ENCODE measurements at regions not wholly inside any gene's neighbourhood (a gene's known extent, or its start where the extent isn't known, plus 50 kb on each side); places are given as distances from the start of the nearest gene placed in this dataset.

DNA sequence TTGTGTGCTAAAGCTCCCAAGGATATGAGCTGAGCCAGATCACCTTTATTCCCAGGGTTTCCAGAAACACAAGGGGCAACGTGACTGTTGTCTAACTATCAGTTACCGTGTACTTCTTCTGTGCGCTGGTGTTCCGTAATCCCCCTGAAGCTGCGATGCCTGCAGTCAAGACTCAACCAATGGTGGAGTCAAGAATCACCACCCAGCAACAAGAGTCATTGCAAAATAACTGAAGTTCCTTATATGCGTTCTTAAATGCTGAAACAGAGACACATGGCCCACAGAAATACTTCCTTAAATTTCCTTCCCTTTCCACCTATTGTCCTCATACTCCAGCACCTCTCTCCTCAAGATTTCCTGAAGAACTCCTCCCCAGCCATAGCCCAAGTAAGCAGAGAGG is 200.2 kb downstream of the KATNAL1 start:
- Histone ChIP-seq H3K9me3 (no peaks in the 10 kb centered on the region), H3K4me3 (no peak overlapping the region), H3K4me1 (peaks cover 0 to 15% (median 8%) of the 10 kb centered on the region in 4 donors), H3K36me3 (no peaks in the 10 kb centered on the region), H3K27ac (no peak overlapping the region), H3K27me3 (no peaks in the 10 kb centered on the region)
- intact Hi-C loops (cut with DNase I; ENCODE audit: low total_unique reads) (no loop called here), in situ Hi-C loops (cut with MboI; ENCODE audit: low pct_ligation_motif_present in 1 of 4, low pct_unique_long_range_greater_than_20kb in 1 of 4, low sequenced_read_pairs in 3 of 4) (loop anchor here in 2 of 4 donors (5.0 to 25.0 kb wide), 2 partner anchors 185 to 595 kb away; no protein-coding TSS in a partner anchor)
- TF ChIP-seq CTCF (IDR thresholded peaks at IDR 0.05), result no peak
- TF ChIP-seq POLR2A (IDR thresholded peaks at IDR 0.05), result no peak
- TF ChIP-seq POLR2AphosphoS5 (IDR thresholded peaks at IDR 0.05), result no peak
- TF ChIP-seq EP300 (IDR thresholded peaks at IDR 0.05; ENCODE audit: low read depth), result no peak
- no peak for DNase-seq
- 89 to 100% methylated on average over 1 to 6 of the region's 6 CpGs for WGBS, 2 donors (ENCODE audit: low coverage in 1 of 2)

GRCh38 chr13:30105381-30105780 is 202.0 kb downstream of the KATNAL1 start:
- 81 to 96% methylated on average over 4 to 8 of the region's 8 CpGs for WGBS, 2 donors (ENCODE audit: low coverage in 1 of 2)
- Histone ChIP-seq H3K27me3 (no peaks in the 10 kb centered on the region), H3K36me3 (no peaks in the 10 kb centered on the region), H3K27ac (no peak overlapping the region), H3K4me3 (no peak overlapping the region), H3K9me3 (no peaks in the 10 kb centered on the region), H3K4me1 (peaks cover 0 to 15% (median 8%) of the 10 kb centered on the region in 4 donors)
- no peak for DNase-seq
- in situ Hi-C loops (cut with MboI; ENCODE audit: low pct_ligation_motif_present in 1 of 4, low pct_unique_long_range_greater_than_20kb in 1 of 4, low sequenced_read_pairs in 3 of 4) (loop anchor here in 2 of 4 donors (5.0 to 25.0 kb wide), 2 partner anchors 183 to 593 kb away; no protein-coding TSS in a partner anchor), intact Hi-C loops (cut with DNase I; ENCODE audit: low total_unique reads) (no loop called here)
- no peak for TF ChIP-seq EP300 (IDR thresholded peaks at IDR 0.05; ENCODE audit: low read depth)
- TF ChIP-seq POLR2AphosphoS5 (IDR thresholded peaks at IDR 0.05), result no peak
- TF ChIP-seq CTCF (IDR thresholded peaks at IDR 0.05), result no peak
- TF ChIP-seq POLR2A (IDR thresholded peaks at IDR 0.05), result no peak

- 53 to 84% methylated on average over 2 to 5 of the region's 5 CpGs for WGBS, 2 donors (ENCODE audit: low coverage in 1 of 2)
- no peak overlapping the region for H3K4me3 ChIP-seq
- H3K27ac ChIP-seq, result no peak overlapping the region
- in situ Hi-C loops (cut with MboI; ENCODE audit: low pct_ligation_motif_present in 1 of 4, low pct_unique_long_range_greater_than_20kb in 1 of 4, low sequenced_read_pairs in 3 of 4) (loop anchor here in 1 of 4 donors (25.0 kb wide), 1 partner anchor 591 kb away; no protein-coding TSS in a partner anchor), intact Hi-C loops (cut with DNase I; ENCODE audit: low total_unique reads) (no loop called here)
- H3K9me3 ChIP-seq, result no peaks in the 10 kb centered on the region
- TF ChIP-seq CTCF (IDR thresholded peaks at IDR 0.05) (no peak), EP300 (IDR thresholded peaks at IDR 0.05; ENCODE audit: low read depth) (no peak), POLR2A (IDR thresholded peaks at IDR 0.05) (no peak), POLR2AphosphoS5 (IDR thresholded peaks at IDR 0.05) (no peak)
- no peak for DNase-seq
- peaks cover 0 to 5% (median 2%) of the 10 kb centered on the region in 4 donors for H3K4me1 ChIP-seq
- no peaks in the 10 kb centered on the region for H3K36me3 ChIP-seq
- H3K27me3 ChIP-seq, result no peaks in the 10 kb centered on the region
Observed at GRCh38 chr13:30103161-30103840, 204.1 kb downstream of the KATNAL1 start.

- no peak overlapping the region for H3K27ac ChIP-seq
- H3K27me3 ChIP-seq, result no peaks in the 10 kb centered on the region
- H3K4me3 ChIP-seq, result no peak overlapping the region
- H3K4me1 ChIP-seq, result no peaks in the 10 kb centered on the region
- H3K36me3 ChIP-seq, result no peaks in the 10 kb centered on the region
- WGBS, 2 donors (ENCODE audit: low coverage in 1 of 2), result 77 to 80% methylated on average over 4 of the region's 4 CpGs
- intact Hi-C loops (cut with DNase I; ENCODE audit: low total_unique reads), result no loop called here
- H3K9me3 ChIP-seq, result no peaks in the 10 kb centered on the region
- TF ChIP-seq POLR2A (IDR thresholded peaks at IDR 0.05) (no peak), POLR2AphosphoS5 (IDR thresholded peaks at IDR 0.05) (no peak), CTCF (IDR thresholded peaks at IDR 0.05) (no peak), EP300 (IDR thresholded peaks at IDR 0.05; ENCODE audit: low read depth) (no peak)
- no peak for DNase-seq
- in situ Hi-C loops (cut with MboI; ENCODE audit: low pct_ligation_motif_present in 1 of 4, low pct_unique_long_range_greater_than_20kb in 1 of 4, low sequenced_read_pairs in 3 of 4), result loop anchor here in 1 of 4 donors (25.0 kb wide), 1 partner anchor 588 kb away; no protein-coding TSS in a partner anchor
Observed at GRCh38 chr13:30100226-30100625, 207.1 kb downstream of the KATNAL1 start.

All from transverse colon (tissue), 4 donors.